Hematopoietic multipotent progenitor cell treated with erythropoietin and hydrocortisone succinate and interleukin-3 and kit ligand, for 17 days (in vitro differentiated cells): ENCODE measurements at regions not wholly inside any gene's neighbourhood (a gene's known extent, or its start where the extent isn't known, plus 50 kb on each side); places are given as distances from the start of the nearest gene placed in this dataset.

Source experiments
- DNase-seq: peaks from one replicate; pipeline ENCODE4 v3.0.0-alpha.2; 2015; ENCODE audit warnings: low spot score

- no peak for DNase-seq
Observed at GRCh38 chr11:70521475-70522308, 123.4 kb downstream of the CTTN start.

GRCh38 chr11:70522309-70522592, 123.9 kb downstream of the CTTN start:
- no peak for DNase-seq

GRCh38 chr11:70522593-70523311, 124.4 kb downstream of the CTTN start:
- no peak for DNase-seq

GRCh38 chr11:70523384-70524095, 125.2 kb downstream of the CTTN start:
- DNase-seq, result no peak

GRCh38 chr11:70524096-70524922, 126.0 kb downstream of the CTTN start:
- DNase-seq, result no peak

- no peak for DNase-seq
Observed at GRCh38 chr11:70525006-70525405, 126.7 kb downstream of the CTTN start.

- DNase-seq, result no peak
Observed at GRCh38 chr11:70525466-70525865, 127.1 kb downstream of the CTTN start.

GRCh38 chr11:70526116-70527045, 128.1 kb downstream of the CTTN start:
- no peak for DNase-seq

- DNase-seq, result no peak
Observed at GRCh38 chr11:70527046-70527395, 128.7 kb downstream of the CTTN start.

- no peak for DNase-seq
Observed at GRCh38 chr11:70527429-70528045, 129.2 kb downstream of the CTTN start.

- no peak for DNase-seq
Observed at GRCh38 chr11:70528046-70528793, 129.9 kb downstream of the CTTN start.

GRCh38 chr11:70528794-70529580, 130.7 kb downstream of the CTTN start:
- DNase-seq, result no peak

GRCh38 chr11:70530010-70530409, 131.7 kb downstream of the CTTN start:
- no peak for DNase-seq

- no peak for DNase-seq
Observed at GRCh38 chr11:70530629-70531185, 132.4 kb downstream of the CTTN start.

- DNase-seq, result no peak
Observed at GRCh38 chr11:70531281-70532065, 133.1 kb downstream of the CTTN start.

- no peak for DNase-seq
Observed at GRCh38 chr11:70532066-70532440, 133.7 kb downstream of the CTTN start.

- DNase-seq, result no peak
Observed at GRCh38 chr11:70532731-70533130, 134.4 kb downstream of the CTTN start.
